SKM-1 (cell line): ENCODE measurements at regions not wholly inside any gene's neighbourhood (a gene's known extent, or its start where the extent isn't known, plus 50 kb on each side); places are given as distances from the start of the nearest gene placed in this dataset.

Source experiments
- DNase-seq: peaks from one replicate; lab custom pipeline; 2025; ENCODE audit not compliant: unreplicated experiment; lab: John Stamatoyannopoulos, UW

DNA sequence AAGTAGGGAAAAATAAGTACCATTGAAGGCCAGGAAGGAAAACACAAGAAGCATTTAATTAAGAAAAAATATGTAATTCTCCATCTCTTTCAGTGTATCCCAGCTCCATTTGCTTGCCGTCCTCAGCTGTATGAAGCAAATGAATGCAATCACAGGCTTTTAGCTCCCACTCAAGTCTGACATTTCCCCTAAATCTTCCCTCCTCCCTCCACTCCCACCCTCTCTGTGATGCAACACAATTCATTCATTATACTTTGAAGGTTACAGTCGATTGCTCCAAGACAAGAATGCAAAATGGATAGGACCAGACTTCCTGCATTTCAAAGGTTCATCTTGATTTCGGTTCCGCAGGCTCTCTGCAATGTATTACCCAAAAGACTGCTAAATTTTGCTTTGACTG, 172.7 kb upstream of the SERPINE2 start:
- no peak for DNase-seq

DNA sequence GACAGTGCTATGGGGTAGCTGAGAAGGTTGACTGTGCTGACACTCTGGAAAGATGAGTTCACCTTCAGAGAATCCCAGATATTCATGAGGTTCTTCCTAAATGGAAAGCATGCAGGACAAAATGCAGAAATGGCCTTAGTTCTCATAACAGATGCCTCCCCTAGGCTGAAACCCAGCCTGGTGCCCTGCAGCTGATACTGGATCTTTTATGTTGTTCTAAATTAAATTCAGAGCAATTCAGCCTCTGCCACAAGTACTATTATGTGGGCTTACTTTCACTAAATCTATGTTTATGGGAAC, 172.0 kb upstream of the SERPINE2 start:
- no peak for DNase-seq

DNA sequence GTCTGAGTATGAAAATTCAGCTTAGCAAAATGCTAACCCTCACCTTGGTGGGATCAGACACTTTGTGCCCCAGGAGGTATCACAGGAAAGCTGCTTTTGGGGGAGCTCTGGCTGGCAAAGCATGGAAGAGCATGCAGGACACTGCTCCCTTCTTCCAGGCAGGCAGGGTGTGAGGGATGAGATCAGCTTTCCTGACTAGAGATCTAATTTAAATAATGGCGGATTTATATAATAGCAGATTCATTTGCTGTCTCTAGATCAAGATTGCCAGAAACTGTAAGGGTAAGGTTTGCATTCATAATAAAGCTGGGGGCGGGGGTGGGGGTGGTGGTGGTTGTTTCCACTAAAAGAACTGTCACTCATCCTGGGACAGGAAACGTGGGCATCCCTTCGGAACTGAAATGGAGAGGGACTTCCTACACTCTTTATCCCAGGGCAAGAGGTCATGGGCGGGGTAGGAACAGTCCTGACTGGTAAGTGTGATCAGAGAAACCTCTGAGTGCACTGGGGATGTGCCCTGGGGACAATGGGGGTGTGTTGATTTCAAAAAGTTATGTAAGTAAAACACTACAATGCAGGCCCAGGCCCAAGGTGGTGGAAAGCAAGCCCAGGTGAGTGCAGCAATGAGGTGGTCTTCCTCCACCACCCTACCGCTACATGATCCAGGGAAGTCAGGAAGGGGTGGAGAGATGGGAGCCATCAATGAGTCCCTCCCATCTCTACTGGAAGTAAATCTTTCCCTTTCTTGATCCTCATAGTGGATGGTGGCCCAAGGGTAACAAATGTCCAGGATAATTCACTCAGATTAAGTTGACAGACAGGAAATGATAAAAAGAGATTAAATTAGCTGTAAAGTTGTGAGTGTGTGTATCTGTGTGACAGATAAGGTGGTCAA, 171.4 kb upstream of the SERPINE2 start:
- DNase-seq, result no peak

DNA sequence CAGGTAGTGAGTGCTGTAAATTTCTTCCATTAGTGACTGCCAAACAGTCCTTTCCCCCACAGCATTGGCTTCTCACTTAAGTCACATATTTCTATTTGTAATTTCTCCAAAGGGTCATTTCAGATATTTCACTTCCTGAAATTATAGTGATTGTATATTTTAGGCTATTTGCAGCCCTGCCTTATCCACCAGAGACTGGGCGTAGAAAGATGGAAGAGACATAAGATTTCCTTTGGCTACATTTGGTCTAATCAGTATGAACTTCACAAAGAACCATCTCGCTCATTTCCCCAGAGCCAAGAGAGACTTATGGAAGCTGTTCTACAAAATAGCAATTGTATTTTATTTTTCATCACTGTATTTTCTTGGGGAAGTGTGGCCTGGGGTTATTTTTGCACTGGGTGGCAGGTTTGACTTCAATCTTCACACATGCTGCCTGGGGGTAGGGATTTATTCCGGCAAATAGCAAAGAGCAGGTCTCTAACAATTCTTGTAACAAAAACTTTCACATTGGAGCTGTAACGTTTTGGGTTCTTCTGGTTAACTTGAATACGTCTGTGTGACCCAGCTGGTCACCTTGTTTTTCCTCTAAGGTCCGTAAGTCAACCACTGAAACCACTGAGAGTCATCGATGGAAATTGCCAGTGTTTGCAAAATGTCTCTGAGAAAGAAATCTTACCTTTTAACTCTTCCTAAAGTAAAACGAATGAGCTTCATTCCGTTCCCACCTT, 170.6 kb upstream of the SERPINE2 start:
- DNase-seq, result no peak

GRCh38 chr2:224208443-224208842, 169.4 kb upstream of the SERPINE2 start:
- no peak for DNase-seq

DNA sequence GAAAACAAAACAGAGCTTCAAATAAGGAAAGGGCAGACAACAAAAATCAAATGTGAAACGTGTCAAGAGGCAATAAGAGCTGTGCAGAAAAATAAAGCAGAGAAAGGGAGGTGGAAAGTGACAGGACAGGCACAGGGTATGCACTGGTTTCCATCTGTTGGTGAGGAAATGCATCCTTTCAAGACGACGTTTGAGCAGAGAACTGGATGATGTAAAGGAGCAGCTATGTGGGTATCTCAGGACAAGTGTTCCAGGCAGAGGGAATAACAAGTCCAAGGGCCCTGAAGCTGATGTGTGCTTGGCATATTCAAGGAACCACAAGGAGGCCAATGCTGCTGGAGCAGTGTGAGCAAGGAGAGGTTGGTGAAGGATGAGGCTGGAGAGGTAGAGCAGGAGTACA, 168.9 kb upstream of the SERPINE2 start:
- DNase-seq, result no peak

DNA sequence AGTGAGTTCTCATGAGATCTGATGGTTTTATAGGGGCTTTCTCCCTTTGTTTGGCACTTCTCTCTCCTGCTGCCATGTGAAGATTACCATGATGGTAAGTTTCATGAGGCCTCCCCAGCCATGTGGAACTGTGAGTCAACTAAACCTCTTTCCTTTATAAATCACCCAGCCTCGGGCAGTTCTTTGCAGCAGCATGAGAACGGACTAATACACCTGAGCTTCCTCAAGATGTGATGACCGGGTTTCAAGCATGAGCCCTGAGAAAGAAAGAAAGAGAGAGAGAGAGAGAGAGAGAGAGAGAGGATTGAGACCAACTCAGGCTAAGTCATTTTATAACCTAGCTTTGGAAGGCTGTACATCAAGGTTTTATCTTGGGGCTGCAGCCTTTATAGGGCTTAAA, 167.7 kb upstream of the SERPINE2 start:
- no peak for DNase-seq

DNA sequence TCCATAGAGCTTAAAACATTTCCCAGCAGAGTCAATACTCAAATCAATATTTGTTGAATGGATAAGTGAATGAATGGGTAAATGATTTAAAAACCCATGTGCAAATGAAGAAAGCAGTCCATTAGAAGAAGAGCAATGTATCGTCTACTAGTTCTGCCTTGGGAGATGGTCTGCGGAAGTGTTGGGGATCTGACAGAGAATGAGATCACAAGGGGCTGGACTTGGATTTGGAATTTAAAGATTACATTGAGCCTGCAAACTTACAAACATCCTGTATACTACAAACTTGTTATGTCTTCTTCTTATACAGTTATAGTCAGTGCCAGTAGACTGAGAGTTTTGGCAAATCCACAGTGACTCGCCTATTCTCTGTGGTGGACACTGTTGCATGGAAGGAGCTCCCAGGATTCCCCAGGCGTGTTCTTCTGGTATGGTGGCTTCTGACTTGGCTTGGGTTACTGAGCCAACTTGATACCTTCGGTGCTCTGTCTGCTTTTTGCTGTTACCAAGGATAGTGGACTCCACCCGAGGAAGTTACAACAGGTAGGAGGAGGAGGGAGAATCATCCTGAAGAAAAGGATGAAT, 163.3 kb upstream of the SERPINE2 start:
- no peak for DNase-seq

GRCh38 chr2:224198436-224198835, 159.3 kb upstream of the SERPINE2 start:
- DNase-seq, result no peak

DNA sequence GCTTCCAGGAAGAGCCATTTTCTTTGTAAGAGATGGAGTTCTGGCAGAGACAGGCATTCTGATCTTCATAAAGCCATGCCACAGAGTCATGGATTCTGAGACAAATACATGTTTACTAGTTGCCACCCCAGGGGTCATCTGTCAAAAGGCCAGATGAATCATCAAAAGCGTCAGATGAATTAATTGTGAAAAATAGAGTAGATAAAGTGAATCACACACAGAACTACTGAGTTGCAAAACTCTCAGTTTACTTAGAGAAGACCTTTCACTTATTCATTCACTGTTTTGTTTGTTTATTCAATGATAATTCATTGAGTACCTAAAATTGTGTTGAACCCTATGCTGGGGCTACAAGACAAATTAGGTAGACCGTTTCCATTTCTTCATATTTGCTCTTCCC, 157.7 kb upstream of the SERPINE2 start:
- DNase-seq, result no peak

GRCh38 chr2:224195925-224196571, 157.0 kb upstream of the SERPINE2 start:
- DNase-seq, result no peak

GRCh38 chr2:224194161-224194560, 155.1 kb upstream of the SERPINE2 start:
- no peak for DNase-seq

GRCh38 chr2:224191465-224191864, 152.4 kb upstream of the SERPINE2 start:
- DNase-seq, result no peak

DNA sequence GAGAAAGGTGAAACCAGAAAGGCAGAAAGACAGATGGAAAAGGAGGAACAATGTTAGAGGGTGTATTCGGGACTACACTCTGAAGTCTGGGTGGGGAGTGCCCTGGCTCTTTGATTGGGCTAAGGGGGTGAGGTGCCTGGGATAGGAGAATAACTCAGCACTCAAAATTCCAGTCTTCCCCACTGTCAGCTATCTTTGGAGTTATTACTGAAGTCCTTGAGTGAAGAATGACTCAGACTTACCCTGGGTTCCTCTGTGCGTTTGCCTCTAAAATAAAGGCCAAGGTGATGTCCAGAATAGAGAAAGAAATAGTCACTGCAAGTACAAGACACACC, 151.8 kb upstream of the SERPINE2 start:
- no peak for DNase-seq

DNA sequence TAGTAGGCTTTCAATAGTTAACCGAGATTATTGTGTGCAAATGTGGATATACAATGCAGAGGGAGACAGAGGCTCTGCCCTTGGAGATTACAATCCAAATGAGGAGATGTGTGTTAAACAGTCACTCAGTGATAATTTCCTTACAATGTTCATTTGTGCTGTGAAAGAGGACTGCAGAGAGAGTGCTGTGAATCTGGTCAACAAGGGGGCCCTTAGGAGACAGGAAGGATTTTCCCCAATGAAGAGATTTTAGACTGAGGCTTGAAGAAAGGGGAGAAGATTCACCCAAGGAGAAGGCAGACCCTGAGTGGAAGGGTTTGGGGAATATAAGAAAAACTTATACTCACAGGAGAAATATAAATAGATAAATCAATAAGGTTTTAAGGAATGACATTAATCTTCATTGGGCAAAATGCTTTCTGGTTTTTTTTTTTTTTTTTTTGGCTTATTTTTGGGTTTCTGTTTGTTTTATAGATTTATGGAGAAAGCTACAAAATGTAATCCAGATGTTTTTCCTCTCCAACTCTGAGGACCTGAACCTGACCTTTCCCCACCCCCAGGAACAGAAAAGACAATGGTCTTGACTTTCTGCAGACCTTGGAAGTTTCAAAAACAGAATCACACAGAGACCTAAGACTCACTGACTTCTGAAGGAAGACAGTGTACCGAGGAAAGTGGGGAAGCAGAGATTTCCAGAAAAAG, 151.3 kb upstream of the SERPINE2 start:
- no peak for DNase-seq

DNA sequence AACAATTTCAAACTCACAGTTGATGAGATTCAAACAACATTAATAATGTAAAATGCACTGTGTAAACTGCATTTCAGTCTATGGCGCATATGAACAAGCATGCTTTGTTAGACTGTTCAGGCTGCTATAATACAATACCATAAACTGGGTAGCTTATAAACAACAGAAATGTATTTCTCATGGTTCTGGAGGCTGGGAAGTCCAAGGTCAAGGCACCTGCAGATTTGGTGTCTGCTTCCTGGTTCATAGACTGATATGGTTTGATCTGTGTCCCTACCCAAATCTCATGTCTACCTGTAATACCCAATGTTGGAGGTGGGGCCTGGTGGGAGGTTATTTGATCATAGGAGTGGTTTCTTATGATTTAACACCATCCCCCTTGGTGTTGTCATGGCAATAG, 148.1 kb upstream of the SERPINE2 start:
- no peak for DNase-seq

DNA sequence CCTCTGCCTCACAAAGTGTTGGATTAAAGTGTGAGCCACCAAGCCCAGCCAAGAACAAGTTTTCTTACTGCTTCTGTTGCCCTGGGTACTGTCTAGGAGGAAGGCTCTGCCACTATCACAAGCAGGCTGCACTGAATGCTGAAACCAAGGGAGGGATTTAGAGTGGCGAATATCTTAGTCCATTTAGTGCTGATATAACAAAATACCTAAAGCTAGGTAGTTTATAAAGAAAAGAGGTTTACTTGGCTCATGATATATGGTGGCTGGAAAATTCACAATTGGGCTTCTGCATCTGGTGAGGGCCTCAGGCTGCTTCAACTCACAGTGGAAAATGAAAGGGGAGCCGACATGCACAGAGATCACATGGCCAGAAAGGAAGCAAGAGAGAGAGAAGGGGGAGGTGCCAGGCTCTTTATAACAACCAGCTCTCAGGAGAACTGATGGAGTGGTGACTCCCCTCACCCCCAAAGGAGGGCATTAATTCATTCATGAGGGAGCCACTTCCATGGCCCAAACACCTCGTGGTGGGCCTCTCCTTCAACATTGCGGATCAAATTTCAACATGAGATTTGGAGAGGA, 146.0 kb upstream of the SERPINE2 start:
- DNase-seq, result no peak

DNA sequence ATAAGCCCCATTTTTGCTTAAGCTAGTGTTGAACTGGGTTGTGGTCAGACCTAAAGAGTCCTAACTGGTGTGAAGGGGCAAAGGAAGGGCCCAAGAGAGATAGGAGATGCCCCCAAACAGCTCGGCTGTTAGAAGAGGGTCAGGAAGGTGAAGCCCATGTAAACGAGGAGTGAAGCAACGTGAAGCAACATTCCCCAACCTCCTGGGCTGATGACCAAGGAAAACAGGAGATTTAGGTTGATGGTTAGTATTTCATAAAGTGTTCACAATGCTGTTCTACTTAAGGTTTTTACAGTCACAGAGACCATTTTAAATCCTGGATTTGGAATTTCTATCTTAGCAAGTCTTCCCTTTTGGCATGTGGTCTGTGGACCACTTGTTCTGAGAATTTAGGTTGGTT, 144.0 kb upstream of the SERPINE2 start:
- DNase-seq, result no peak

- no peak for DNase-seq
Observed at GRCh38 chr2:224182498-224182897, 143.4 kb upstream of the SERPINE2 start.

DNA sequence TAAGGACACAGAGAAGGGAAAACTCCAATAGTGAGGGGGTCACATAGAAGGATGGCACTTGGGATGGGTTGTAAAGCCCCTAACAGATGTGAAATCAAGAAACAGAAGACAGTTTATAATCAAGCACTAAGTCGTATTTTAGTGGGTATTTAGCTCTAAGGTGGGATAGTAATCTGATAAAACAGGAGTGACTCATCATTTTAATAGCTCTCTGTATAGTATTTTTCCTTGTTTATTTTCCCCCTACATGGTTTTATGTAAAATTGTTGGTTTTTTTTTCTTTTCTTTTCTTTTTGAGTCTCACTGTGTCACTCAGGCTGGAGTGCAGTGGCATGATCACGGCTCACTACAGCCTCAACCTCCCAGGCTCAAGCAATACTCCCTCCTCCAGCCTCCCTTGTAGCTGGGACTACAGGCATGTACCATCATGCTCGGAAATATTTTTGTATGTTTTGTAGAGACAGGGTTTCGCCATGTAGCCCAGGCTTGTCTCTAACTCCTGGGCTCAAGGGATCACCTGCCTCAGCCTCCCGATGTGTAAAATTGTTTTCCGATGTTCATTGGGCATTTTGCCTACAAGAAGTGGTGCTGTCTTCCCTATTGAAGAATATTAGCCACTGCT, 142.6 kb upstream of the SERPINE2 start:
- DNase-seq, result no peak
